IMR-90 (cell line): ENCODE measurements at regions not wholly inside any gene's neighbourhood (a gene's known extent, or its start where the extent isn't known, plus 50 kb on each side); places are given as distances from the start of the nearest gene placed in this dataset.
"Not testable (repeated sequence)": the region's sequence is repeated elsewhere in the genome, so short reads cannot be mapped to it uniquely, and the experiment has no call there.

Experiments
- ATAC-seq: fragments of 200-7000 bp; cut with Tn5 transposase; 2 replicates; pipeline ENCODE4 v1.9.1; 2020; ENCODE audit warnings: low read depth, mild to moderate bottlenecking, moderate library complexity
- BruUV-seq: library from RNA; stranded (reverse); fragments of 400-500 nt; replicated peaks from 2 replicates; lab custom pipeline; 2021; lab: Mats Ljungman, UMichigan
- CTCF ChIA-PET: fragments of 300-600 bp; formaldehyde crosslinking; extraction: SDS; loops from one replicate; lab custom pipeline; 2021; ENCODE audit warnings: antibody characterized with exemption; lab: Yijun Ruan, JAX
- POLR2A ChIA-PET: fragments of 300-600 bp; sonication (Branson Sonifier 250); formaldehyde crosslinking; loops from one replicate; lab custom pipeline; 2022; ENCODE audit warnings: antibody characterized with exemption; ENCODE audit not compliant: unreplicated experiment; lab: Charles Lee
- DNase-seq: peaks from one replicate; pipeline ENCODE4 v3.0.0; 2013
- H2AFZ ChIP-seq: replicated peaks from 2 replicates; pipeline ENCODE3; 2013; ENCODE audit warnings: low read length, mild to moderate bottlenecking; ENCODE audit not compliant: poor library complexity
- H2AK5ac ChIP-seq: 2 replicates; pipeline ENCODE4 v1.6.1; 2013; ENCODE audit warnings: low read depth, low read length, inconsistent platforms
- H2AK9ac ChIP-seq: replicated peaks from 2 replicates; pipeline ENCODE3; 2013; ENCODE audit warnings: mild to moderate bottlenecking, low read depth, low read length, moderate library complexity; ENCODE audit not compliant: poor library complexity
- H2BK120ac ChIP-seq: 2 replicates; pipeline ENCODE4 v1.6.1; 2013; ENCODE audit warnings: low read depth, low read length, inconsistent platforms
- H2BK15ac ChIP-seq: 3 replicates; pipeline ENCODE4 v1.6.1; 2013; ENCODE audit warnings: low read depth, low read length, inconsistent platforms
- H2BK20ac ChIP-seq: 2 replicates; pipeline ENCODE4 v1.6.1; 2013; ENCODE audit warnings: low read depth, mild to moderate bottlenecking, inconsistent platforms, low read length, moderate library complexity
- H2BK5ac ChIP-seq: 2 replicates; pipeline ENCODE4 v1.6.1; 2013; ENCODE audit warnings: mild to moderate bottlenecking, low read depth, low read length, inconsistent platforms; ENCODE audit not compliant: poor library complexity, severe bottlenecking
- H3K14ac ChIP-seq: replicated peaks from 2 replicates; pipeline ENCODE4 v1.6.1; 2013; ENCODE audit warnings: low read depth, low read length, inconsistent platforms
- H3K18ac ChIP-seq: 2 replicates; pipeline ENCODE4 v1.6.1; 2013; ENCODE audit warnings: low read depth, low read length, control low read depth
- H3K23ac ChIP-seq: 2 replicates; pipeline ENCODE4 v1.6.1; 2013; ENCODE audit warnings: low read depth, low read length, inconsistent platforms
- H3K27ac ChIP-seq: 2 replicates; pipeline ENCODE4 v1.5.1; 2013; ENCODE audit warnings: mild to moderate bottlenecking, control low read depth, low read length; ENCODE audit not compliant: insufficient read depth
- H3K27me3 ChIP-seq: 2 replicates; pipeline ENCODE4 v1.6.1; 2013; ENCODE audit warnings: low read length; ENCODE audit not compliant: control insufficient read depth, insufficient read depth
- H3K36me3 ChIP-seq: 2 replicates; pipeline ENCODE4 v1.6.1; 2013; ENCODE audit warnings: low read length, mixed read lengths; ENCODE audit not compliant: control insufficient read depth, insufficient read depth
- H3K4ac ChIP-seq: 2 replicates; pipeline ENCODE4 v1.6.1; 2013; ENCODE audit warnings: low read depth, low read length, inconsistent platforms
- H3K4me1 ChIP-seq: 2 replicates; pipeline ENCODE4 v1.6.1; 2013; ENCODE audit warnings: low read length, mixed read lengths; ENCODE audit not compliant: control insufficient read depth, insufficient read depth
- H3K4me2 ChIP-seq: 2 replicates; pipeline ENCODE4 v1.6.1; 2013; ENCODE audit warnings: low read depth, mild to moderate bottlenecking, control low read depth, low read length, moderate library complexity
- H3K4me3 ChIP-seq: 2 replicates; pipeline ENCODE4 v1.5.1; 2013; ENCODE audit warnings: low read depth, mild to moderate bottlenecking, control low read depth, low read length, moderate library complexity; ENCODE audit not compliant: insufficient read depth
- H3K56ac ChIP-seq: 2 replicates; pipeline ENCODE4 v1.6.1; 2013; ENCODE audit warnings: low read length, inconsistent platforms; ENCODE audit not compliant: insufficient read depth; ENCODE audit errors: extremely low read depth
- H3K79me1 ChIP-seq, 2 experiments: 2 replicates each; pipeline ENCODE4 v1.6.1; 2013; ENCODE audit warnings: low read length in 2 of 2, inconsistent platforms in 1 of 2, low read depth in 1 of 2
- H3K9ac ChIP-seq: 2 replicates; pipeline ENCODE4 v1.6.1; 2013; ENCODE audit warnings: low read depth, low read length, control low read depth
- H3K9me1 ChIP-seq: 2 replicates; pipeline ENCODE4 v1.6.1; 2013; ENCODE audit warnings: low read length, inconsistent platforms; ENCODE audit not compliant: insufficient read depth
- H3K9me3 ChIP-seq: 2 replicates; pipeline ENCODE4 v1.6.1; 2013; ENCODE audit warnings: low read length; ENCODE audit not compliant: control insufficient read depth, insufficient read depth
- H4K20me1 ChIP-seq: 2 replicates; pipeline ENCODE4 v1.6.1; 2013; ENCODE audit warnings: low read length, inconsistent platforms; ENCODE audit not compliant: insufficient read depth
- H4K5ac ChIP-seq: 2 replicates; pipeline ENCODE4 v1.6.1; 2013; ENCODE audit warnings: mild to moderate bottlenecking, low read depth, low read length, control low read depth
- H4K8ac ChIP-seq, 2 experiments: 2 replicates each; pipeline ENCODE4 v1.6.1; 2013; ENCODE audit warnings: low read depth in 2 of 2, low read length in 2 of 2, control low read depth in 1 of 2, inconsistent platforms in 1 of 2
- H4K91ac ChIP-seq: 2 replicates; pipeline ENCODE4 v1.6.1; 2013; ENCODE audit warnings: low read depth, low read length, inconsistent platforms; ENCODE audit not compliant: insufficient read depth
- WGBS, 2 experiments: methylation state at CpG; one replicate each; pipeline versions ENCODE4 v1.1.5 to v1.1.7; 2013; ENCODE audit warnings: missing lambda C conversion rate in 2 of 2; ENCODE audit not compliant: insufficient read length in 1 of 2; ENCODE audit errors: extremely low coverage in 2 of 2; 5-methylcytosine and 5-hydroxymethylcytosine counted together
- dilution Hi-C: fragments of 300-500 bp; cut with HindIII; formaldehyde crosslinking; loops from one replicate; pipeline ENCODE4 v1.14.3; 2018; ENCODE audit warnings: low sequenced_read_pairs; ENCODE audit not compliant: unreplicated experiment
- in situ Hi-C: fragments of 300-500 bp; cut with MboI; formaldehyde crosslinking; loops from 3 replicates; pipeline ENCODE4 v1.14.3; 2019; ENCODE audit warnings: low sequenced_read_pairs, inconsistent platforms, mixed read lengths
- intact Hi-C: fragments of 100-400 bp; cut with micrococcal nuclease; formaldehyde crosslinking; loops from 2 replicates; pipeline ENCODE4 v1.10.0; 2022

- H3K79me1 ChIP-seq, H3K56ac ChIP-seq, H2BK20ac ChIP-seq, H3K4me1 ChIP-seq, CTCF ChIA-PET, H3K36me3 ChIP-seq, H4K91ac ChIP-seq, H2AFZ ChIP-seq, H3K4ac ChIP-seq, POLR2A ChIA-PET, H4K20me1 ChIP-seq, H3K23ac ChIP-seq, H3K9me3 ChIP-seq, H2BK120ac ChIP-seq, H4K8ac ChIP-seq, H3K18ac ChIP-seq, intact Hi-C loops, dilution Hi-C loops, H4K5ac ChIP-seq, H3K9ac ChIP-seq, ATAC-seq, H3K4me3 ChIP-seq, H3K9me1 ChIP-seq, H3K4me2 ChIP-seq, H2BK5ac ChIP-seq, H3K14ac ChIP-seq, H3K27me3 ChIP-seq, BruUV-seq, H2AK9ac ChIP-seq, in situ Hi-C loops, H2BK15ac ChIP-seq, H2AK5ac ChIP-seq, H3K27ac ChIP-seq, DNase-seq: not testable (repeated sequence)
- 100% methylated on average over 1 of the region's 26 CpGs; no CpG with 5 or more reads in 1 of the 2 experiments for WGBS, 2 experiments
These were observed 177.4 kb upstream of the FLRT2 start for GRCh38 chr14:85352588-85352987.
